Ascending aorta (tissue), 2 donors: ENCODE measurements at regions not wholly inside any gene's neighbourhood (a gene's known extent, or its start where the extent isn't known, plus 50 kb on each side); places are given as distances from the start of the nearest gene placed in this dataset.
A peak's percentile ranks its signal among the peaks of the same experiment; 100 is the strongest.

Experiments
- DNase-seq, 2 donors: peaks; one replicate each; pipeline ENCODE4 v3.0.0-alpha.2; 2019; ENCODE audit warnings: low spot score in 2 of 2
- H3K27ac ChIP-seq, 2 donors: fragments of 200-600 bp; sonication (generic); one replicate each; pipeline ENCODE4 v1.5.1; 2016 to 2017; ENCODE audit warnings: mild to moderate bottlenecking in 1 of 2
- H3K27me3 ChIP-seq: fragments of 200-600 bp; sonication (generic); one replicate; pipeline ENCODE4 v1.5.1; 2017
- H3K36me3 ChIP-seq, 2 donors: fragments of 200-600 bp; sonication (generic); one replicate each; pipeline ENCODE4 v1.5.1; 2016
- H3K4me1 ChIP-seq, 2 donors: fragments of 200-600 bp; sonication (generic); one replicate each; pipeline ENCODE4 v1.5.1; 2016 to 2017; ENCODE audit warnings: mild to moderate bottlenecking in 1 of 2
- H3K4me3 ChIP-seq, 2 donors: fragments of 200-600 bp; sonication (generic); one replicate each; pipeline ENCODE4 v1.5.1; 2016 to 2017; ENCODE audit warnings: mild to moderate bottlenecking in 1 of 2
- H3K9me3 ChIP-seq, 2 donors: fragments of 200-600 bp; sonication (generic); one replicate each; pipeline ENCODE4 v1.5.1; 2016
- CTCF ChIP-seq, 3 experiments: fragments of 200-600 bp in 2 of 3; fragments of 450-650 bp in 1 of 3; sonication (generic) in 2 of 3; IDR thresholded peaks; one replicate each; pipeline ENCODE4 v1.5.1; 2016 to 2019; ENCODE audit warnings: antibody characterized with exemption in 3 of 3, mild to moderate bottlenecking in 1 of 3, moderate library complexity in 1 of 3
- intact Hi-C: fragments of 100-400 bp; cut with DNase I; formaldehyde crosslinking; loops from one replicate; pipeline ENCODE4 v1.15.1; 2023

GRCh38 chr1:224502459-224503160 lies 68.0 kb upstream of the WDR26 start:
- intact Hi-C loops: no loop called here
- peak overlapping the region; percentile 72 to 81 for H3K27ac ChIP-seq
- H3K4me3 ChIP-seq: peak overlapping the region in 1 of 2 donors; percentile 29
- no peak for TF ChIP-seq CTCF (IDR thresholded peaks at IDR 0.05)
- H3K27me3 ChIP-seq: no peaks in the 10 kb centered on the region
- DNase-seq: peak in 1 of 2 donors; percentile 67
- no peaks in the 10 kb centered on the region for H3K36me3 ChIP-seq
- no peaks in the 10 kb centered on the region for H3K9me3 ChIP-seq
- H3K4me1 ChIP-seq: peaks cover 15 to 31% of the 10 kb centered on the region in 2 donors

- Histone ChIP-seq H3K4me1 (peaks cover 15 to 30% of the 10 kb centered on the region in 2 donors), H3K9me3 (no peaks in the 10 kb centered on the region), H3K36me3 (no peaks in the 10 kb centered on the region), H3K4me3 (peak overlapping the region in 1 of 2 donors; percentile 29), H3K27me3 (no peaks in the 10 kb centered on the region), H3K27ac (peak overlapping the region; percentile 72 to 81)
- TF ChIP-seq CTCF (IDR thresholded peaks at IDR 0.05): peak in 1 of 3 experiments; percentile 6
- peak; percentile 55 to 92 for DNase-seq
- intact Hi-C loops: no loop called here
Measured at GRCh38 chr1:224503161-224504118, 68.8 kb upstream of the WDR26 start.

GRCh38 chr1:224504297-224505041 lies 69.9 kb upstream of the WDR26 start:
- Histone ChIP-seq H3K9me3 (no peaks in the 10 kb centered on the region), H3K27ac (peak overlapping the region; percentile 72 to 81), H3K4me3 (peak overlapping the region in 1 of 2 donors; percentile 29), H3K27me3 (no peaks in the 10 kb centered on the region), H3K36me3 (no peaks in the 10 kb centered on the region), H3K4me1 (peaks cover 11 to 24% of the 10 kb centered on the region in 2 donors)
- DNase-seq: no peak
- intact Hi-C loops: no loop called here
- TF ChIP-seq CTCF (IDR thresholded peaks at IDR 0.05): no peak

GRCh38 chr1:224505454-224506093 lies 71.0 kb upstream of the WDR26 start:
- Histone ChIP-seq H3K9me3 (no peaks in the 10 kb centered on the region), H3K4me1 (peaks cover 11 to 24% of the 10 kb centered on the region in 2 donors), H3K4me3 (no peak overlapping the region), H3K27ac (no peak overlapping the region), H3K36me3 (no peaks in the 10 kb centered on the region), H3K27me3 (no peaks in the 10 kb centered on the region)
- DNase-seq: no peak
- TF ChIP-seq CTCF (IDR thresholded peaks at IDR 0.05): no peak
- intact Hi-C loops: no loop called here
